GM18502 (cell line): ENCODE measurements at regions not wholly inside any gene's neighbourhood (a gene's known extent, or its start where the extent isn't known, plus 50 kb on each side); places are given as distances from the start of the nearest gene placed in this dataset.

Experiments
- ATAC-seq: cut with Tn5 transposase; IDR thresholded peaks from one replicate; pipeline ENCODE4 v1.9.1; 2021; ENCODE audit warnings: mild to moderate bottlenecking; ENCODE audit not compliant: unreplicated experiment, poor library complexity

GRCh38 chr6:62492192-62492822, 206.3 kb upstream of the KHDRBS2 start:
- no peak for ATAC-seq

- ATAC-seq, result no peak
These were observed 194.5 kb upstream of the KHDRBS2 start for GRCh38 chr6:62480544-62480943.

- ATAC-seq, result no peak
These were observed 193.7 kb upstream of the KHDRBS2 start for GRCh38 chr6:62479697-62480220.

- no peak for ATAC-seq
These were observed 188.8 kb upstream of the KHDRBS2 start for GRCh38 chr6:62474793-62475192.

GRCh38 chr6:62466607-62467006, 180.6 kb upstream of the KHDRBS2 start:
- no peak for ATAC-seq

- no peak for ATAC-seq
These were observed 179.2 kb upstream of the KHDRBS2 start for GRCh38 chr6:62465206-62465605.

- ATAC-seq, result no peak
These were observed 166.6 kb upstream of the KHDRBS2 start for GRCh38 chr6:62452586-62452985.

- no peak for ATAC-seq
These were observed 160.8 kb upstream of the KHDRBS2 start for GRCh38 chr6:62446647-62447316.

GRCh38 chr6:62445521-62445920, 159.5 kb upstream of the KHDRBS2 start:
- no peak for ATAC-seq

GRCh38 chr6:62441182-62441581, 155.2 kb upstream of the KHDRBS2 start:
- ATAC-seq, result no peak

- no peak for ATAC-seq
These were observed 143.8 kb upstream of the KHDRBS2 start for GRCh38 chr6:62429781-62430180.

- no peak for ATAC-seq
These were observed 114.7 kb upstream of the KHDRBS2 start for GRCh38 chr6:62400521-62401259.

- ATAC-seq, result no peak
These were observed 107.6 kb upstream of the KHDRBS2 start for GRCh38 chr6:62393608-62394007.

GRCh38 chr6:62392291-62392690, 106.3 kb upstream of the KHDRBS2 start:
- ATAC-seq, result no peak

- no peak for ATAC-seq
These were observed 105.3 kb upstream of the KHDRBS2 start for GRCh38 chr6:62391358-62391757.

- ATAC-seq, result no peak
These were observed 104.4 kb upstream of the KHDRBS2 start for GRCh38 chr6:62390401-62390800.

- ATAC-seq, result no peak
These were observed 85.6 kb upstream of the KHDRBS2 start for GRCh38 chr6:62371453-62372210.

GRCh38 chr6:62367601-62368000, 81.6 kb upstream of the KHDRBS2 start:
- peak; percentile 96 for ATAC-seq

GRCh38 chr6:62362097-62362496, 76.1 kb upstream of the KHDRBS2 start:
- ATAC-seq, result no peak

GRCh38 chr6:62357835-62358234, 71.8 kb upstream of the KHDRBS2 start:
- no peak for ATAC-seq

- no peak for ATAC-seq
These were observed 68.2 kb upstream of the KHDRBS2 start for GRCh38 chr6:62354261-62354660.
